CD4-positive, alpha-beta T cell (primary cell): ENCODE measurements at regions not wholly inside any gene's neighbourhood (a gene's known extent, or its start where the extent isn't known, plus 50 kb on each side); places are given as distances from the start of the nearest gene placed in this dataset.
"Not testable (repeated sequence)": the region's sequence is repeated elsewhere in the genome, so short reads cannot be mapped to it uniquely, and the experiment has no call there.

ENCODE experiments used
- ATAC-seq: fragments of 200-7000 bp; cut with Tn5 transposase; one replicate; pipeline ENCODE4 v1.10.0; 2022; ENCODE audit warnings: mild to moderate bottlenecking; ENCODE audit not compliant: poor library complexity
- CTCF ChIA-PET: fragments of 350-600 bp; sonication (Branson Sonifier 250); formaldehyde crosslinking; loops from one replicate; lab custom pipeline; 2021; ENCODE audit warnings: antibody characterized with exemption, inconsistent platforms; lab: Charles Lee
- POLR2A ChIA-PET: fragments of 350-600 bp; sonication (Branson Sonifier 250); formaldehyde crosslinking; loops from one replicate; lab custom pipeline; 2021; ENCODE audit warnings: antibody characterized with exemption, inconsistent platforms; lab: Charles Lee
- DNase-seq, 14 experiments: peaks; one replicate each; pipeline ENCODE4 v3.0.0-alpha.2; 2013 to 2020; ENCODE audit warnings: mixed read lengths in 2 of 14
- H3K27ac ChIP-seq, 2 donors: one replicate each; pipeline versions ENCODE4 v1.5.1 to v1.7.0; 2013; ENCODE audit warnings: low read length in 2 of 2, low read depth in 1 of 2, mild to moderate bottlenecking in 1 of 2
- H3K27me3 ChIP-seq, 2 experiments: 1 replicate in 1 of 2; 2 replicates in 1 of 2; pipeline versions ENCODE4 v1.6.1 to v1.7.0; 2013; ENCODE audit warnings: low read length in 2 of 2, control low read depth in 1 of 2, mild to moderate bottlenecking in 1 of 2, moderate library complexity in 1 of 2; ENCODE audit not compliant: insufficient read depth in 2 of 2, control insufficient read depth in 1 of 2
- H3K36me3 ChIP-seq: one replicate; pipeline ENCODE4 v1.6.1; 2013; ENCODE audit warnings: low read length, control low read depth; ENCODE audit not compliant: insufficient read depth
- H3K4me1 ChIP-seq: one replicate; pipeline ENCODE4 v1.6.1; 2013; ENCODE audit warnings: low read length, control low read depth; ENCODE audit not compliant: insufficient read depth
- H3K4me3 ChIP-seq: one replicate; pipeline ENCODE4 v1.5.1; 2013; ENCODE audit warnings: mild to moderate bottlenecking, low read length, moderate library complexity
- H3K9me3 ChIP-seq, 2 experiments: 1 replicate in 1 of 2; 2 replicates in 1 of 2; pipeline versions ENCODE4 v1.6.1 to v1.7.0; 2013; ENCODE audit warnings: low read length in 2 of 2, mild to moderate bottlenecking in 2 of 2, control low read depth in 1 of 2, moderate library complexity in 1 of 2; ENCODE audit not compliant: control insufficient read depth in 1 of 2, insufficient read depth in 1 of 2
- H3K27ac Mint-ChIP-seq: one replicate; pipeline ENCODE4 v1.8.0; 2020; ENCODE audit warnings: mixed read lengths
- H3K27me3 Mint-ChIP-seq: one replicate; pipeline ENCODE4 v1.8.0; 2021; ENCODE audit warnings: mixed read lengths
- H3K36me3 Mint-ChIP-seq: one replicate; pipeline ENCODE4 v1.8.0; 2021; ENCODE audit warnings: low read depth, mixed read lengths
- H3K4me1 Mint-ChIP-seq: one replicate; pipeline ENCODE4 v1.8.0; 2021; ENCODE audit warnings: low read depth, mixed read lengths
- H3K4me3 Mint-ChIP-seq: one replicate; pipeline ENCODE4 v1.8.0; 2020; ENCODE audit warnings: mild to moderate bottlenecking, mixed read lengths
- H3K9me3 Mint-ChIP-seq: one replicate; pipeline ENCODE4 v1.8.0; 2020; ENCODE audit warnings: mixed read lengths
- CTCF ChIP-seq: fragments of 200-600 bp; IDR thresholded peaks from one replicate; pipeline ENCODE4 v1.8.0; 2022; ENCODE audit warnings: antibody characterized with exemption, mild to moderate bottlenecking
- intact Hi-C, 2 experiments: fragments of 100-400 bp; cut with DNase I in 1 of 2; cut with micrococcal nuclease in 1 of 2; formaldehyde crosslinking; loops; one replicate each; pipeline versions ENCODE4 v1.15.1 to v1.9.0; 2023 to 2025; cut with DNase I, micrococcal nuclease

GRCh38 chr1:90349510-90349909 lies 354.6 kb downstream of the ZNF326 start:
- H3K27ac ChIP-seq = no peak overlapping the region
- peaks cover 5% of the 10 kb centered on the region in 2 experiments for H3K9me3 ChIP-seq
- H3K27ac Mint-ChIP-seq = no peak overlapping the region
- no peaks in the 10 kb centered on the region for H3K4me1 Mint-ChIP-seq
- intact Hi-C loops = no loop called here
- H3K36me3 ChIP-seq = no peaks in the 10 kb centered on the region
- H3K4me1 ChIP-seq = no peaks in the 10 kb centered on the region
- no peak overlapping the region for H3K4me3 Mint-ChIP-seq
- TF ChIP-seq CTCF = no peak
- no peaks in the 10 kb centered on the region for H3K36me3 Mint-ChIP-seq
- H3K27me3 ChIP-seq = no peaks in the 10 kb centered on the region
- no peak overlapping the region for H3K4me3 ChIP-seq
- peaks cover 9% of the 10 kb centered on the region for H3K9me3 Mint-ChIP-seq
- ChIA-PET CTCF (no interaction called here), POLR2A (no interaction called here)
- no peak for DNase-seq
- no peak for ATAC-seq
- H3K27me3 Mint-ChIP-seq = peaks cover 5% of the 10 kb centered on the region

GRCh38 chr1:90348934-90349333 lies 354.0 kb downstream of the ZNF326 start:
- ChIA-PET CTCF (no interaction called here), POLR2A (no interaction called here)
- peaks cover 5% of the 10 kb centered on the region for H3K27me3 Mint-ChIP-seq
- Histone ChIP-seq H3K27me3 (no peaks in the 10 kb centered on the region), H3K9me3 (peaks cover 5% of the 10 kb centered on the region in 2 experiments), H3K36me3 (no peaks in the 10 kb centered on the region), H3K27ac (no peak overlapping the region), H3K4me1 (no peaks in the 10 kb centered on the region), H3K4me3 (no peak overlapping the region)
- DNase-seq = no peak
- H3K4me3 Mint-ChIP-seq = no peak overlapping the region
- TF ChIP-seq CTCF = no peak
- H3K4me1 Mint-ChIP-seq = no peaks in the 10 kb centered on the region
- intact Hi-C loops = no loop called here
- H3K27ac Mint-ChIP-seq = no peak overlapping the region
- peaks cover 9% of the 10 kb centered on the region for H3K9me3 Mint-ChIP-seq
- no peaks in the 10 kb centered on the region for H3K36me3 Mint-ChIP-seq
- no peak for ATAC-seq

DNA sequence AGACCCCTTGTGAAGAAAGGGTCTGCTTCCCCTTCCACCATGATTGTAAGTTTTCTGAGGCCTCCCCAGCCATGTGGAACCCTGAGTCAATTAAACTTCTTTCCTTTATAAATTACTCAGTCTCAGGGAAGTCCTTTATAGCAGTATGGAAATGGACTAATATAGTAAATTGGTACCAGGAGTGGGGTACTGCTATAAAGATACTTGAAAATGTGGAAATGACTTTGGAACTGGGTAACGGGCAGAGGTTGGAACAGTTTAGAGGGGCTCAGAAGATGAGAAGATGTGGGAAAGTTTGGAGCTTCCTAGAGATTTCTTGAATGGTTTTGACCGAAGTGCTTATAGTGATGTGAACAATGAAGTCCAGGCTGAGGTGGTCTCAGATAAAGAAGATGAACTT lies 353.5 kb downstream of the ZNF326 start:
- POLR2A ChIA-PET, H3K27ac Mint-ChIP-seq, H3K4me1 Mint-ChIP-seq, ATAC-seq, H3K27me3 Mint-ChIP-seq, DNase-seq, CTCF ChIA-PET, H3K9me3 ChIP-seq, H3K27me3 ChIP-seq, H3K9me3 Mint-ChIP-seq, H3K4me3 Mint-ChIP-seq, H3K4me1 ChIP-seq, H3K4me3 ChIP-seq, H3K27ac ChIP-seq, H3K36me3 ChIP-seq, intact Hi-C loops, H3K36me3 Mint-ChIP-seq: not testable (repeated sequence)

DNA sequence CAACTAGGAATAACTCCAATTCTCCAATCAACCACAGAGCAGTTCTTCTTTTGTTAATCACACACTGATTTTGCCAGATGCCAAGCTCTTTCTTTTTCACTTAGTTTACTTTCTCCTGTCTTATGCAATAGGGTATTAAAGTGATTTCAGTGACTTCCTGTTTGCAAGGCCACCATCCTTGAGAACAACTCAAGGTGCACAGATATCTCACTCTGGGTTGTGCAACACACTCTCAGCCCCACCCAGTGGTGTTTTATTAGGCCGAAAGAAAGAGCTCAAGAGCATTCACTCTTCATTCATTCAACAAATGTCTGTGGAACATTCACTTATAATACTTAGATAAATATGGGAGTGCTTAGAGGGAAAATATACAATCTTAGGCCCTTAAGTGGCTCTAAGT lies 352.5 kb downstream of the ZNF326 start:
- Mint-ChIP-seq H3K27me3 (no peaks in the 10 kb centered on the region), H3K4me1 (no peaks in the 10 kb centered on the region), H3K9me3 (peaks cover 9% of the 10 kb centered on the region), H3K4me3 (no peak overlapping the region), H3K27ac (no peak overlapping the region), H3K36me3 (no peaks in the 10 kb centered on the region)
- Histone ChIP-seq H3K36me3 (no peaks in the 10 kb centered on the region), H3K27me3 (no peaks in the 10 kb centered on the region), H3K9me3 (peaks cover 5% of the 10 kb centered on the region in 2 experiments), H3K4me3 (no peak overlapping the region), H3K4me1 (no peaks in the 10 kb centered on the region), H3K27ac (no peak overlapping the region)
- ATAC-seq (no peak), DNase-seq (no peak)
- intact Hi-C loops = no loop called here
- TF ChIP-seq CTCF = no peak
- ChIA-PET POLR2A (no interaction called here), CTCF (no interaction called here)
